Thyroid gland (tissue), 4 donors: ENCODE measurements at regions not wholly inside any gene's neighbourhood (a gene's known extent, or its start where the extent isn't known, plus 50 kb on each side); places are given as distances from the start of the nearest gene placed in this dataset.

Experiments used
- POLR2A ChIP-seq, 2 donors: fragments of 450-650 bp; IDR thresholded peaks; one replicate each; pipeline ENCODE4 v1.6.1; 2017; ENCODE audit warnings: antibody characterized with exemption in 2 of 2, mild to moderate bottlenecking in 2 of 2, moderate library complexity in 1 of 2
- TF ChIP-seq, protein P1 (sequence below), 6 experiments: fragments of 200-600 bp in 3 of 6; fragments of 450-650 bp in 3 of 6; sonication (generic) in 3 of 6; IDR thresholded peaks; one replicate each; pipeline ENCODE4 v1.5.1; 2016 to 2019; ENCODE audit warnings: antibody characterized with exemption in 6 of 6, mild to moderate bottlenecking in 2 of 6, inconsistent platforms in 1 of 6, moderate library complexity in 1 of 6

DNA sequence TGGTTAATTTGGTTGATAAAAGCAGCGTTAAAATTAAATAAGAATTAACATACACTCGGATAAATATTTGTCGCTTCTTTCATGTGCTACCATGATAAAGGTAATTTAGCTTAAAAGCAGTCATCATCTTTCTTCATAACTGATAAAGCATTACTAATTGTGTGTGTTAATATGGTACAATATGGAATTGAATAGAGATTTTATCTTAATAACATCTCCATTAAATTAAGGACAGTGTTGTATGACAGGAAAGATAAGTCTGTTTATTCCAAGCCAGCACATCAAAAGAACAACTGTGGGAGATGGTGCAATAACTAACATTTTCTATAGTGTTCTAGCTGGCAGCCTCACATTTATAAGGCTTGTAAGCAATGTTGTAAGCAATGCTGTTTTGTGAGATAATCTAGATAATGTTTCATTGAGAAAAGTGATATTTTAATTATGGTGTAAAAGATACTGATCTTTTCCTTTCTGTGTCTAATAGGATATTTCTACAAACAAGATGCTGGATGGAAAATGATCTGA lies 64.4 kb upstream of the AFF3 start:
- TF ChIP-seq, protein P1, sequence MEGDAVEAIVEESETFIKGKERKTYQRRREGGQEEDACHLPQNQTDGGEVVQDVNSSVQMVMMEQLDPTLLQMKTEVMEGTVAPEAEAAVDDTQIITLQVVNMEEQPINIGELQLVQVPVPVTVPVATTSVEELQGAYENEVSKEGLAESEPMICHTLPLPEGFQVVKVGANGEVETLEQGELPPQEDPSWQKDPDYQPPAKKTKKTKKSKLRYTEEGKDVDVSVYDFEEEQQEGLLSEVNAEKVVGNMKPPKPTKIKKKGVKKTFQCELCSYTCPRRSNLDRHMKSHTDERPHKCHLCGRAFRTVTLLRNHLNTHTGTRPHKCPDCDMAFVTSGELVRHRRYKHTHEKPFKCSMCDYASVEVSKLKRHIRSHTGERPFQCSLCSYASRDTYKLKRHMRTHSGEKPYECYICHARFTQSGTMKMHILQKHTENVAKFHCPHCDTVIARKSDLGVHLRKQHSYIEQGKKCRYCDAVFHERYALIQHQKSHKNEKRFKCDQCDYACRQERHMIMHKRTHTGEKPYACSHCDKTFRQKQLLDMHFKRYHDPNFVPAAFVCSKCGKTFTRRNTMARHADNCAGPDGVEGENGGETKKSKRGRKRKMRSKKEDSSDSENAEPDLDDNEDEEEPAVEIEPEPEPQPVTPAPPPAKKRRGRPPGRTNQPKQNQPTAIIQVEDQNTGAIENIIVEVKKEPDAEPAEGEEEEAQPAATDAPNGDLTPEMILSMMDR (IDR thresholded peaks at IDR 0.05), result no peak
- TF ChIP-seq POLR2A (IDR thresholded peaks at IDR 0.05), result no peak
